AG04449 (cell line): ENCODE measurements at regions not wholly inside any gene's neighbourhood (a gene's known extent, or its start where the extent isn't known, plus 50 kb on each side); places are given as distances from the start of the nearest gene placed in this dataset.

Source experiments
- CTCF ChIA-PET: fragments of 350-600 bp; formaldehyde crosslinking; extraction: SDS; loops from one replicate; lab custom pipeline; 2021; ENCODE audit warnings: antibody characterized with exemption; lab: Yijun Ruan, JAX
- POLR2A ChIA-PET: fragments of 400-600, 350-600 bp; formaldehyde crosslinking; extraction: SDS; loops from one replicate; lab custom pipeline; 2020; ENCODE audit warnings: antibody characterized with exemption, inconsistent platforms; lab: Yijun Ruan, JAX
- DNase-seq: peaks from one replicate; pipeline ENCODE4 v3.0.0-alpha.2; 2010; ENCODE audit warnings: low read depth, low spot score
- H3K4me3 ChIP-seq: 2 replicates; pipeline ENCODE4 v1.5.1; 2011; ENCODE audit warnings: low read depth, mild to moderate bottlenecking, control low read depth, low read length
- TF ChIP-seq, protein P1 (sequence below): IDR thresholded peaks from one replicate; pipeline ENCODE4 v1.5.1; 2011; ENCODE audit warnings: mild to moderate bottlenecking, moderate library complexity, low read length, control low read depth, inconsistent platforms; ENCODE audit not compliant: insufficient read depth; ENCODE audit errors: missing control alignments

DNA sequence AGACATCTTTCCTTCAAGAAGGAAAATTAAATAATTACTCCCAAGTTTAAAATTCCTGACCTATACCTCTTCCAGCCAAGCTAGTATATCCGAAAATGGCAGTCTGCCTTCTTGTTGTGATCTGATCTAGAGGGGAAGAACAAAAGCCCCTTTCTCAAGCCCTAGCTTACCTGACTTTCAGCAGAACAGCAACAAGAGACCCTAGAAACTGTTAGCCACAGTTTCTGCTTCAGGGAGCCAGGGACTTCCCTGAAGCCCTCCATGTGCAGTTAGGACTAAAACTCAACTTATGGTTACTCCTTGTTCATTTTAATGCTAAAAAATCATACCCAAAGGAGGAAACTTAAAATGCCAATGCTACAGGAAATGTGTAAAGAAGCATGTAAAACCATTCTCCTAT, 366.7 kb upstream of the CTNND2 start:
- H3K4me3 ChIP-seq = no peak overlapping the region
- POLR2A ChIA-PET = no interaction called here
- no peak for DNase-seq
- TF ChIP-seq, protein P1, sequence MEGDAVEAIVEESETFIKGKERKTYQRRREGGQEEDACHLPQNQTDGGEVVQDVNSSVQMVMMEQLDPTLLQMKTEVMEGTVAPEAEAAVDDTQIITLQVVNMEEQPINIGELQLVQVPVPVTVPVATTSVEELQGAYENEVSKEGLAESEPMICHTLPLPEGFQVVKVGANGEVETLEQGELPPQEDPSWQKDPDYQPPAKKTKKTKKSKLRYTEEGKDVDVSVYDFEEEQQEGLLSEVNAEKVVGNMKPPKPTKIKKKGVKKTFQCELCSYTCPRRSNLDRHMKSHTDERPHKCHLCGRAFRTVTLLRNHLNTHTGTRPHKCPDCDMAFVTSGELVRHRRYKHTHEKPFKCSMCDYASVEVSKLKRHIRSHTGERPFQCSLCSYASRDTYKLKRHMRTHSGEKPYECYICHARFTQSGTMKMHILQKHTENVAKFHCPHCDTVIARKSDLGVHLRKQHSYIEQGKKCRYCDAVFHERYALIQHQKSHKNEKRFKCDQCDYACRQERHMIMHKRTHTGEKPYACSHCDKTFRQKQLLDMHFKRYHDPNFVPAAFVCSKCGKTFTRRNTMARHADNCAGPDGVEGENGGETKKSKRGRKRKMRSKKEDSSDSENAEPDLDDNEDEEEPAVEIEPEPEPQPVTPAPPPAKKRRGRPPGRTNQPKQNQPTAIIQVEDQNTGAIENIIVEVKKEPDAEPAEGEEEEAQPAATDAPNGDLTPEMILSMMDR = no peak
- CTCF ChIA-PET = no interaction called here

- POLR2A ChIA-PET = no interaction called here
- CTCF ChIA-PET = no interaction called here
- H3K4me3 ChIP-seq = no peak overlapping the region
- TF ChIP-seq, protein P1 = no peak
- DNase-seq = no peak
Measured at GRCh38 chr5:12269164-12269563, 364.9 kb upstream of the CTNND2 start.

DNA sequence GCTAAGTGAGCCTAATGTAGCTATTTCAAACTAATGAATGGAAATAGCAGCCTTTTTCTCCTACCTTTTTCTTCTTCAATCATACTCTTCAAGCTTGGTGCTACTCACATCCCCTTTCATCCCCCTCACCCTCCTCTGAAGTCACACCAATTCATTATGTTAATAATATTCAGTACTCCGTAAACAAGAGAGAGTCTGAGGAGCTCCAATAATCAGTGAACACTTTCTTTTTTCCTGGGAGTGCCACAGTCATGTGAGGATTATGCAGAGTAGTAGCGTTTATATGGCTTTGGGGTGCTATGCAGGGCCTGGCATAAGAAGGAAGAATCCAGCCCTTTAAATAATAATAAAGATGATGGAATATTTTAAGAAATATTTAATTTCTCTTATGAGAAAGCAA, 354.3 kb upstream of the CTNND2 start:
- POLR2A ChIA-PET = no interaction called here
- TF ChIP-seq, protein P1 = no peak
- H3K4me3 ChIP-seq = no peak overlapping the region
- DNase-seq = no peak
- CTCF ChIA-PET = no interaction called here

DNA sequence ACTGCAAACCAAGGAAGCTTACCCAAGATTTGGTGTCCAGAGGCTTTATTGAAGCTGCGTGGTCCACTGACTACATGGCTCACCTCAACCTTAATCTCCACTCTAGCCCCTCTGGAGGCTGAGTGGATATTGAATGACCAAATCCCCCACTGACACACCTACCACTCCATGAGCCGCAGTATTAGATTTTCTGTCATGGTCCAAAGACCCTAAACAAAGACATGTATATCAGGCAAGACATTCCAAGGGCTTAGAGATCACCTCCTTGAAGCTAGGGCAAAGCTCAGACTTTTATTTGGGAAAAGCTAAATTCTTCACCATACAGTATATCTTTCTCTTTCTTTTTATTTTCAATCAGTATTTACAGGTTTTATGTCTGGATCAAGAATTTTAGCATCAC, 346.2 kb upstream of the CTNND2 start:
- DNase-seq = no peak
- ChIA-PET POLR2A (no interaction called here), CTCF (no interaction called here)
- TF ChIP-seq, protein P1 = no peak
- no peak overlapping the region for H3K4me3 ChIP-seq

- ChIA-PET CTCF (no interaction called here), POLR2A (no interaction called here)
- TF ChIP-seq, protein P1 = no peak
- no peak overlapping the region for H3K4me3 ChIP-seq
- DNase-seq = no peak
Measured at GRCh38 chr5:12248831-12249230, 344.6 kb upstream of the CTNND2 start.

DNA sequence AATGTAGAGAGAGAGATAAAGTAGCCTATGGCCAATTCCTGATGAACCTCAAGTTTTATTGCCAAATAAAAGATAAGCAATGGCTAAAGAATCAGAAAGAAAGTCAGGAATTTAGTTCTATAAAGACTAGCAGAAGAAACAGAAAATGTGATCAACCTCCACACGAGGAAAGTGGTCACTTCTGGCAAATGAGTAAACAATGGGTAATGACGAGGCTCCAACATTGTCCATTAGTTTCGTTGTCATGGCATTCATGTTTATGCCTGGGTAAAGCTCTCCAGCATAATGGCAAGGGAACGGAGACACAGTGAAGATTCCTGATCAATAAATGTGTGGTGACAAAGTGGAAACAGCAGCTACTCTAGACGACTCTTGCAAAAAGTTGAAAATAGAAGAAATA, 341.8 kb upstream of the CTNND2 start:
- H3K4me3 ChIP-seq = no peak overlapping the region
- POLR2A ChIA-PET = no interaction called here
- TF ChIP-seq, protein P1 = no peak
- CTCF ChIA-PET = no interaction called here
- DNase-seq = no peak
